Stimulated activated CD8-positive, alpha-beta memory T cell treated with anti-CD3 and anti-CD28 coated beads, Interleukin-4, amount 100 ng/mL, for 48 hours (primary cell): ENCODE measurements at regions not wholly inside any gene's neighbourhood (a gene's known extent, or its start where the extent isn't known, plus 50 kb on each side); places are given as distances from the start of the nearest gene placed in this dataset.

Source experiments
- DNase-seq: peaks from one replicate; pipeline ENCODE4 v3.0.0-alpha.2; 2020

DNA sequence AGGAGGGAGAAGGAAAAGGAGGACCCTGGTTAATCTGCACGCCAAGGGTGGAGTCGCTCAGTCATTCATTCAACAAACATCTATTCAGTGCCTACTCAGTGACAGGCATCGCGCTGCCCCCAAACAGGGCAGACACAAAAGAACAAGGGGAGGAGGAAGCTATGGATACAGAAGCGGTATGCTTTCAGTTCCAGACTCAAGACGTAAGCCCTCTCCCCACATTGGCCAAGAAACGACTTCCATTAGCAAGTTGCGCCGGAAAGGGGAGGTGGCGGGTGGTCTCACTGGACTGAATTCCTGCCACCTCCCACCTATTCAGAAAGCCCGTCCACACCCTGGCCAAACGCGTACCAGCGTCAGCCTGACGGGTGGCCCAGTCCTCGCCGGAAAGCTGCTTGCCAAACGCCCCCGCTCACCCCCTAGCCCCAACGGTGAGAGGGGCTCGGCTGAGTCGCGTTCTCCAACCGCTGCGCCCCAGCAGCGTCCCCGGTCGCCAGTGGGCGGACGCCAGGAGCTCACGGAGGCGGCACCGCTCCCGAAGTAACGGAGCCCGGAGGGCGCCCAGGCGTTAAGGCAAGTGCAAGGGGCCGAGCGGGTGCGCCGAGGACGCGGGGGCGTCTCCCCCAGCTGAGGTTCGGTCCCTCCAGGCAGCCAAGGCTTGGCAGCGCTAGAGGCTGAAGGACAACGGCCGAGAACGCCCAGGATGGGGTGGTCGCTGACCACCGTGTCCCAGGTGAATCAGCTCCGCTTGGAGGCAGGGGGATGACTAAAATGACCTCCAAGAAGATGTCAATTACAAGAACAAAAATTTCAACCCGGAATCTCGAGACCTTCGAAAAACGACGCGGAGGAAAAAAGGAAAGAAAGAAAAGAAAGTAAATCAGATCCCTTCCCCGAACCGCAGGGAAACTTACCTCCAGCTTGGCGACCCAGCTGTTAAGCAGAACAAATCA, 470.7 kb downstream of the SOX9 start:
- DNase-seq = peak; percentile 30

DNA sequence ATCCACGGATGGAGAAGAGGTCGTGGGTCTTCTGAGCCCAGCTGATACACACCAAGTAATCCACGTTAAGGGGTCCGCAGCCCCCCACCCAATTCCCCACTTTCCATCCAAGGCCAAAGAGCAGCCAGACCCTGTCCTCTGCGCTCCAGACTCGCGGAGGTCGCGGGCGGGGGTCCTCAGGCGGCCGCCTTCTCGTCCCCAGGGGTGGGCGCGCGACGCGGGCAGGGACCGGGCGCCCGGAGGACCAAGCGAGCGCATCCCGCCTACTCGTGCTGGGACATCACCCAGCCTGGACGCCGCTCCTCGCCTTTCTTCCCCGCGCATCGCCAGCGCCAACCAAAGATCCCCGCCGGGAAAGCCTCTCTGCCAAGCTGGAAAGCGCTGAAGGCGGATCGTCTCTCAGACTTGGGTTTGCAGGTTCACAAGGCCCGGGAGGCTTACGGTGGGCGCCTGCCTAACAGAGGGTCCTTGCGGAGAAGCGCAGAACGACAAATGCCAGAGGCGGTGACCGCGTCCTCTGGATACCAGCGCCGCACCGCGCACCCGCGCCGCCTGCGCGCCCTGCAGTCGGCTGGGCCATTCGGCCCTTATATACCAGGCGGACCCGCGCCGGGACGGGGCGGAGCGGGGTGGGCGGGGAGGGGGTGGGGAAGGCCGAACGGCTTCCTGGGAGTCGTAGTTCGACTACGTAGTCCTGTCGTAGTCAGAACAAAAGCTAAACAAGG, 471.6 kb downstream of the SOX9 start:
- peak; percentile 70 for DNase-seq

DNA sequence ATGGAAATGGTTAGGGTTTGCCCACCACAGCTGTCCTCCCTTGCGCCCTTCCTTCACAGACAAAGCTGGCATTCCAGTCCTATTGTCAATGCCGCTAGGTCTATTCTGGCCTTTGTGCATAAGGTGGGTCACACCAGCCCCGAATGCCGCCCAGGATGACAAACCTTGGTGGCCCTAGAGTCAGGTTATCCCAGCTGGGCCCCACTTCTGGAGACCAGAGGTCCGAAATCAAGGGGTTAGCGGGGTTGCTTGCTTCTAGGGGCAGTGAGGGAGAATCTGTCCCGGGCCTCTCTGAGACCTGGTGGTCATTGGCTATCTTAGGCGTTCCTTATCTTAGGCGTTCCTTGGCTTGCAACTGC, 472.1 kb downstream of the SOX9 start:
- DNase-seq = no peak

DNA sequence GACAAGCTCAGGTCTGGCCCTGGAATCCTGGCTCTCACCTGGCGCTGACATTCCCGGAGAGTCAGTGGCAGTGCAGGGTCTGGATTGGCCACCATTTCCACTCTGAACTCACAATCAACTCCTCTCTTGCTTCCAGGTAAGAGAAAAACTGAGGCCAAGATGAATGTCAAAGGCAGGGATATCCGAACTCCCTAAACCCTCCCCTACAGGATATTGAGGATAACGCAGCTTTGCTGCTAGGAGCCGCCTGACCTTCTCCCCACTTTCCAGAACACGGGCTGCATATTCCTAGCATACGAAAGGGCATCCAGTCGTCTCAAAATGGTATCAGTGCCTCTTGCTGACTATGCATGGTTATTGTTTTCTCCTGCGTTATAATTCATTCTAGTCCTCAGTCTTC, 473.4 kb downstream of the SOX9 start:
- no peak for DNase-seq
